ENCODE measurements at regions not wholly inside any gene's neighbourhood (a gene's known extent, or its start where the extent isn't known, plus 50 kb on each side); places are given as distances from the start of the nearest gene placed in this dataset.

DNA sequence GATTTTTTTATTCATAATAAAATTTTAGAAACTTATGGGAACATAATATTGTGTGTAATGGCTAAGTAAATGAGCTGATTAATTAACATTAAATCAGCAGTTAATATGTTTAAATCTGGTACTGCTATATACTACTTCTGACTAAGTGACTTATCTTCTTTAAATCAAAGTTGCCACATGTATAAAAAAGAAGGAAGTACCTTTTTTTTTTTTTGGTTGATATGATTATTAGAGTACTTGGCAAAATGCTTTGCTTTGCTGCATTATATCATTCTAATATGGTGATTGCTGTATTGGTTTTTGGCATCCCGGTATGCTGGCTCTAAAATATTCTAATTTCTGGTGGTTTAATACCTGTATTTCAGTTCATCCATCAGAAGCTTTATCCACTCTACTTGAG is 319.1 kb upstream of the RGS6 start:
- TF ChIP-seq POLR2A (IDR thresholded peaks at IDR 0.05), result no peak
- TF ChIP-seq, protein P1, sequence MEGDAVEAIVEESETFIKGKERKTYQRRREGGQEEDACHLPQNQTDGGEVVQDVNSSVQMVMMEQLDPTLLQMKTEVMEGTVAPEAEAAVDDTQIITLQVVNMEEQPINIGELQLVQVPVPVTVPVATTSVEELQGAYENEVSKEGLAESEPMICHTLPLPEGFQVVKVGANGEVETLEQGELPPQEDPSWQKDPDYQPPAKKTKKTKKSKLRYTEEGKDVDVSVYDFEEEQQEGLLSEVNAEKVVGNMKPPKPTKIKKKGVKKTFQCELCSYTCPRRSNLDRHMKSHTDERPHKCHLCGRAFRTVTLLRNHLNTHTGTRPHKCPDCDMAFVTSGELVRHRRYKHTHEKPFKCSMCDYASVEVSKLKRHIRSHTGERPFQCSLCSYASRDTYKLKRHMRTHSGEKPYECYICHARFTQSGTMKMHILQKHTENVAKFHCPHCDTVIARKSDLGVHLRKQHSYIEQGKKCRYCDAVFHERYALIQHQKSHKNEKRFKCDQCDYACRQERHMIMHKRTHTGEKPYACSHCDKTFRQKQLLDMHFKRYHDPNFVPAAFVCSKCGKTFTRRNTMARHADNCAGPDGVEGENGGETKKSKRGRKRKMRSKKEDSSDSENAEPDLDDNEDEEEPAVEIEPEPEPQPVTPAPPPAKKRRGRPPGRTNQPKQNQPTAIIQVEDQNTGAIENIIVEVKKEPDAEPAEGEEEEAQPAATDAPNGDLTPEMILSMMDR (IDR thresholded peaks at IDR 0.05), result no peak

Measured in uterus (tissue), 2 donors.